WERI-Rb-1 (cell line): ENCODE measurements at regions not wholly inside any gene's neighbourhood (a gene's known extent, or its start where the extent isn't known, plus 50 kb on each side); places are given as distances from the start of the nearest gene placed in this dataset.
"Not testable (repeated sequence)": the region's sequence is repeated elsewhere in the genome, so short reads cannot be mapped to it uniquely, and the experiment has no call there.

Source experiments
- DNase-seq: peaks from one replicate; pipeline ENCODE4 v3.0.0-alpha.2; 2020
- H3K27ac ChIP-seq: fragments of 250-450 bp; sonication (Bioruptor Pico); 2 replicates; pipeline ENCODE4 v1.5.1; 2020; ENCODE audit warnings: mild to moderate bottlenecking, moderate library complexity
- H3K27me3 ChIP-seq: fragments of 250-450 bp; sonication (Bioruptor Pico); 2 replicates; pipeline ENCODE4 v1.5.1; 2021; ENCODE audit warnings: mild to moderate bottlenecking, low read depth, moderate library complexity; ENCODE audit not compliant: insufficient read depth, severe bottlenecking
- H3K36me3 ChIP-seq: fragments of 250-450 bp; sonication (Bioruptor Pico); 2 replicates; pipeline ENCODE4 v1.5.1; 2020; ENCODE audit warnings: mild to moderate bottlenecking, moderate library complexity
- H3K4me3 ChIP-seq: 2 replicates; pipeline ENCODE4 v1.5.1; 2011; ENCODE audit warnings: low read depth, mild to moderate bottlenecking, control low read depth, low read length
- H3K9me3 ChIP-seq: fragments of 250-450 bp; sonication (Bioruptor Pico); 2 replicates; pipeline ENCODE4 v1.5.1; 2021; ENCODE audit warnings: mild to moderate bottlenecking, moderate library complexity; ENCODE audit not compliant: severe bottlenecking
- TF ChIP-seq, protein P1 (sequence below): IDR thresholded peaks from 2 replicates; pipeline ENCODE4 v1.5.1; 2011; ENCODE audit warnings: low read depth, mild to moderate bottlenecking, control low read depth, inconsistent platforms, low read length

DNA sequence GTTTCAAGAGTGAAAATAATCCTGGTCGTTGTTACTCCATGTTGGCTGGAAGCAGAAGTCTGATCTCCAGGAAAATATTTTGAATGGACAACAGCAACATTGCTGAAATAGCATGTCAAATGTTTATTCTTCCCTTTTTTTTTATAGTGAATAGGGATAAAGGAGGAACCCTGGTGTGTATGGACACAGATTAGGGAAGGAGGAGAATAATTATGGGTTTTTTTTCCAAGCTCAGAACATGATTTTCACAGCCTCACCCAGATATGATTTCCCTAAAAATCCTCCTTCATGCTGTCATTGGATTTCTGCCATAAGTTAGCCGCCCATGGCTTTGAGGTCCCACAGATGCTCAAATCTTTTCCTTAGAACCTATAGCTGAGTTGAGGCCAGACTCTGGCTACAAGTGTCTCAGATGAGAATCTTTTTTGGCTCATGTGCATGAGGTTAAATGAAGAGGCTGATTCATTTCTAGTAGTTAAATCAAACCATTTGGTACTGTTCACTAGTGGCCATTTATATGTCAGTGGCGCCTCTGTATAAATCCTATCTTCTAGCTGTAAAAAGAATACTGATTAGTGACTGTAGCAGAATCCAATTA is 65.5 kb upstream of the LIFR start:
- Histone ChIP-seq H3K27ac (no peak overlapping the region), H3K9me3 (peaks cover 4% of the 10 kb centered on the region), H3K36me3 (no peaks in the 10 kb centered on the region), H3K27me3 (no peaks in the 10 kb centered on the region), H3K4me3 (no peak overlapping the region)
- TF ChIP-seq, protein P1, sequence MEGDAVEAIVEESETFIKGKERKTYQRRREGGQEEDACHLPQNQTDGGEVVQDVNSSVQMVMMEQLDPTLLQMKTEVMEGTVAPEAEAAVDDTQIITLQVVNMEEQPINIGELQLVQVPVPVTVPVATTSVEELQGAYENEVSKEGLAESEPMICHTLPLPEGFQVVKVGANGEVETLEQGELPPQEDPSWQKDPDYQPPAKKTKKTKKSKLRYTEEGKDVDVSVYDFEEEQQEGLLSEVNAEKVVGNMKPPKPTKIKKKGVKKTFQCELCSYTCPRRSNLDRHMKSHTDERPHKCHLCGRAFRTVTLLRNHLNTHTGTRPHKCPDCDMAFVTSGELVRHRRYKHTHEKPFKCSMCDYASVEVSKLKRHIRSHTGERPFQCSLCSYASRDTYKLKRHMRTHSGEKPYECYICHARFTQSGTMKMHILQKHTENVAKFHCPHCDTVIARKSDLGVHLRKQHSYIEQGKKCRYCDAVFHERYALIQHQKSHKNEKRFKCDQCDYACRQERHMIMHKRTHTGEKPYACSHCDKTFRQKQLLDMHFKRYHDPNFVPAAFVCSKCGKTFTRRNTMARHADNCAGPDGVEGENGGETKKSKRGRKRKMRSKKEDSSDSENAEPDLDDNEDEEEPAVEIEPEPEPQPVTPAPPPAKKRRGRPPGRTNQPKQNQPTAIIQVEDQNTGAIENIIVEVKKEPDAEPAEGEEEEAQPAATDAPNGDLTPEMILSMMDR: no peak
- DNase-seq: no peak

- Histone ChIP-seq H3K27me3 (no peaks in the 10 kb centered on the region), H3K27ac (no peak overlapping the region), H3K4me3 (no peak overlapping the region), H3K9me3 (peaks cover 4% of the 10 kb centered on the region), H3K36me3 (no peaks in the 10 kb centered on the region)
- TF ChIP-seq, protein P1: no peak
- no peak for DNase-seq
Measured at GRCh38 chr5:38622723-38623129, 66.3 kb upstream of the LIFR start.

- H3K36me3 ChIP-seq, DNase-seq, H3K27me3 ChIP-seq, H3K9me3 ChIP-seq: not testable (repeated sequence)
- peak overlapping the region; percentile 8; the same call in 1 of the 2 replicates for H3K4me3 ChIP-seq
- peak overlapping the region; percentile 7; the same call in 1 of the 2 replicates for H3K27ac ChIP-seq
Measured at GRCh38 chr5:38624541-38624940, 68.1 kb upstream of the LIFR start.

DNA sequence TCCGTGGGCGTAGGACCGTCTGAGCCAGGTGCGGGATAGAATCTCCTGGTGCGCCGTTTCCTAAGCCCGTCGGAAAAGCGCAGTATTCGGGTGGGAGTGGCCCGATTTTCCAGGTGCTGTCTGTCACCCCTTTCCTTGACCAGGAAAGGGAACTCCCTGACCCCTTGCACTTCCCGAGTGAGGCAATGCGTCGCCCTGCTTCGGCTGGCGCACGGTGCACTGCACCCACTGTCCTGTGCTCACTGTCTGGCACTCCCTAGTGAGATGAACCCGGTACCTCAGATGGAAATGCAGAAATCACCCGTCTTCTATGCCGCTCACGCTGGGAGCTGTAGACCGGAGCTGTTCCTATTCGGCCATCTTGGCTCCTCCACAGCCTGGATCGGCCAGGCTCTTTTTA is 74.9 kb upstream of the LIFR start:
- H3K36me3 ChIP-seq, H3K9me3 ChIP-seq, H3K27ac ChIP-seq: not testable (repeated sequence)

GRCh38 chr5:38634568-38635369 is 78.3 kb upstream of the LIFR start:
- TF ChIP-seq, protein P1: no peak
- H3K9me3 ChIP-seq: peaks cover 8% of the 10 kb centered on the region
- H3K27ac ChIP-seq: no peak overlapping the region
- H3K4me3 ChIP-seq: no peak overlapping the region
- no peaks in the 10 kb centered on the region for H3K36me3 ChIP-seq
- H3K27me3 ChIP-seq: no peaks in the 10 kb centered on the region
- DNase-seq: no peak

More for the DNA sequence above, 74.9 kb upstream of the LIFR start:
- not testable (repeated sequence) for H3K27me3 ChIP-seq, DNase-seq, H3K4me3 ChIP-seq

DNA sequence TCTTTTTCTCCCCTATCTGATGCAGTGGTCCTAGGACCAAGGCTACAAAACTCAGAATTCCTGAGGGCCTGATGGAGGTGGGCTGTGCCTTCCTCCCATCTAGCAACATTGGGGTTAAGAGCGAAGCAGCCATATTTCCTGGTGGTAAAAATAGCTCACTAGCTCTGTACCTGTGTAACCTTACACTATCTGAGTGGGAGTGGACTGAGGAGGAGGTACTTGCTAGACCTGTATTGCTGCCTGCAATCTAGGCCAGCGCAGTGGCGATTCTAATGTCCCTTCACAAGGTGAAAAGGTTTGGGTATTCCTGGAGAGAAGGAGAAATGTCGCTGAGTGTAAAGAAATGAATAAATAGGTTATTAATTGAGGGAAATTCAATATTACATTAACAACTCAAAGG is 80.2 kb upstream of the LIFR start:
- peaks cover 8% of the 10 kb centered on the region for H3K9me3 ChIP-seq
- TF ChIP-seq, protein P1: no peak
- no peak overlapping the region for H3K4me3 ChIP-seq
- no peaks in the 10 kb centered on the region for H3K36me3 ChIP-seq
- no peak overlapping the region for H3K27ac ChIP-seq
- DNase-seq: no peak
- no peaks in the 10 kb centered on the region for H3K27me3 ChIP-seq
